ENCODE measurements at regions not wholly inside any gene's neighbourhood (a gene's known extent, or its start where the extent isn't known, plus 50 kb on each side); places are given as distances from the start of the nearest gene placed in this dataset.

GRCh38 chr11:26044389-26044788, 287.5 kb upstream of the ANO3 start:
- Mint-ChIP-seq H3K4me1 (ENCODE audit: low read depth) (no peaks in the 10 kb centered on the region), H3K4me3 (no peak overlapping the region), H3K36me3 (ENCODE audit: low read depth) (no peaks in the 10 kb centered on the region), H3K27me3 (ENCODE audit: low read depth) (no peaks in the 10 kb centered on the region), H3K27ac (no peak overlapping the region), H3K9me3 (peaks cover 8% of the 10 kb centered on the region)

DNA sequence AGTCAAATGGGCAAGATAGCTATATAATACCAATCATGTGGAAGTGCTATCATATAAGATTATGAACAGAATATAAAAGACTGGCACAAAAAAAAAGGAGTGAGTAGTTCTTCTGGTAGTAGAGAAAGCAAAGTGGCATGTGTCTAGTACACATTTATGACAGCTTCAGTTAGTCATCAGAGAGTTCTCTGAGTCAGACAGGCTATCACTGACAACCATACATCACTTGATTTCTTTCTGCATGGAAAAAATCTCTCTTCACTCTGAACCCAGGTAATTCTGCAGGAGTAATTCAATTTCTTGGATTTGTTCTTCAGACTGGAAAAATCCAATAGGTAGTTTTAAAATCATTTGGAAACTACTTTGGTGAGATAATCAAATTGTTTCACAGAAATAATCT, 286.8 kb upstream of the ANO3 start:
- Mint-ChIP-seq H3K4me1 (ENCODE audit: low read depth) (no peaks in the 10 kb centered on the region), H3K4me3 (no peak overlapping the region), H3K27ac (no peak overlapping the region), H3K27me3 (ENCODE audit: low read depth) (no peaks in the 10 kb centered on the region), H3K9me3 (peaks cover 8% of the 10 kb centered on the region), H3K36me3 (ENCODE audit: low read depth) (no peaks in the 10 kb centered on the region)

DNA sequence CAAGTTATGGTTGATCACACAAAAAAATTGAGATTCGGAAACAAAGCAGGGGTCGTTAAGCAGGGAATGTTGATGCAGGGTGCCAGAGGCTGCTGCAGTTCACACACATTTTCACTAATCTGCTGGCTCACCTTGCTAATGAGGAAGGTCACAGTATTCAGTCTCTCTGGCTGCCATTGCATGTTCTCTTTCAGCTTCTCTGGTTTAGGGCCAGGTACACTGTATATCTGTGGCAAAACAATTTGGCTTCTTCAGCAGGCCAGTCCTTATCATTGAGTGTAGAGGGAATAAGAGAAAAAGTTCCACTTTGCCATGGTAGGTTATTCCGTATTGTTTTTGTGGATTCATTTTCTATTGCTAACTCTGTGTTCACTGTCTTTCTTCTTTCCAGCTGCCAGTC, 283.7 kb upstream of the ANO3 start:
- no peak overlapping the region for H3K4me3 Mint-ChIP-seq
- H3K9me3 Mint-ChIP-seq: peaks cover 8% of the 10 kb centered on the region
- no peaks in the 10 kb centered on the region for H3K27me3 Mint-ChIP-seq (ENCODE audit: low read depth)
- H3K27ac Mint-ChIP-seq: no peak overlapping the region
- no peaks in the 10 kb centered on the region for H3K36me3 Mint-ChIP-seq (ENCODE audit: low read depth)
- H3K4me1 Mint-ChIP-seq (ENCODE audit: low read depth): no peaks in the 10 kb centered on the region

- no peak overlapping the region for H3K27ac Mint-ChIP-seq
- peaks cover under 1% of the 10 kb centered on the region for H3K9me3 Mint-ChIP-seq
- H3K36me3 Mint-ChIP-seq (ENCODE audit: low read depth): no peaks in the 10 kb centered on the region
- H3K4me3 Mint-ChIP-seq: no peak overlapping the region
- no peaks in the 10 kb centered on the region for H3K27me3 Mint-ChIP-seq (ENCODE audit: low read depth)
- H3K4me1 Mint-ChIP-seq (ENCODE audit: low read depth): no peaks in the 10 kb centered on the region
Measured at GRCh38 chr11:26053966-26054365, 278.0 kb upstream of the ANO3 start.

DNA sequence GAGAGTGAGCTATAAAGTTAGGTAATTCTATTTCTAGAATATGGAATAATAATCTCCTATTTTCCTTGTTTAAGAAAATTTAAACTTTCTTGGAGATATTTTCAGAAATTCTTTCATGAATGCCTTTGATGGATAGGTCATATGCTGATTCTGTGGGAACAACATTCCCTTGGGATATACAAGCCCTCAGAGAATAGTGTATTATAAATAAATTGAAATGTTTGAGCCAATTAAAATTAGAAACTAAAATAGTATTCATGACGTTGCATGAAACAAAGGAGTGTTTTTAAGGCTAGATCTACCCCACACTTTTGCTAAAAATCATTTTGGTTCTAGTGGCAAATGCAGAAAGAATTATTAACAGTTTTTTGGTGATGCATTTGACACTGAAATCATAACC, 269.3 kb upstream of the ANO3 start:
- H3K27ac Mint-ChIP-seq: no peak overlapping the region
- H3K27me3 Mint-ChIP-seq (ENCODE audit: low read depth): no peaks in the 10 kb centered on the region
- no peaks in the 10 kb centered on the region for H3K36me3 Mint-ChIP-seq (ENCODE audit: low read depth)
- peaks cover 11% of the 10 kb centered on the region for H3K9me3 Mint-ChIP-seq
- H3K4me3 Mint-ChIP-seq: no peak overlapping the region
- H3K4me1 Mint-ChIP-seq (ENCODE audit: low read depth): no peaks in the 10 kb centered on the region

- Mint-ChIP-seq H3K4me1 (ENCODE audit: low read depth) (no peaks in the 10 kb centered on the region), H3K9me3 (peaks cover 11% of the 10 kb centered on the region), H3K4me3 (no peak overlapping the region), H3K27ac (no peak overlapping the region), H3K27me3 (ENCODE audit: low read depth) (no peaks in the 10 kb centered on the region), H3K36me3 (ENCODE audit: low read depth) (no peaks in the 10 kb centered on the region)
Measured at GRCh38 chr11:26063915-26064314, 268.0 kb upstream of the ANO3 start.

GRCh38 chr11:26065944-26066343, 266.0 kb upstream of the ANO3 start:
- Mint-ChIP-seq H3K9me3 (peaks cover 14% of the 10 kb centered on the region), H3K27me3 (ENCODE audit: low read depth) (no peaks in the 10 kb centered on the region), H3K4me1 (ENCODE audit: low read depth) (no peaks in the 10 kb centered on the region), H3K36me3 (ENCODE audit: low read depth) (no peaks in the 10 kb centered on the region), H3K4me3 (no peak overlapping the region), H3K27ac (no peak overlapping the region)

DNA sequence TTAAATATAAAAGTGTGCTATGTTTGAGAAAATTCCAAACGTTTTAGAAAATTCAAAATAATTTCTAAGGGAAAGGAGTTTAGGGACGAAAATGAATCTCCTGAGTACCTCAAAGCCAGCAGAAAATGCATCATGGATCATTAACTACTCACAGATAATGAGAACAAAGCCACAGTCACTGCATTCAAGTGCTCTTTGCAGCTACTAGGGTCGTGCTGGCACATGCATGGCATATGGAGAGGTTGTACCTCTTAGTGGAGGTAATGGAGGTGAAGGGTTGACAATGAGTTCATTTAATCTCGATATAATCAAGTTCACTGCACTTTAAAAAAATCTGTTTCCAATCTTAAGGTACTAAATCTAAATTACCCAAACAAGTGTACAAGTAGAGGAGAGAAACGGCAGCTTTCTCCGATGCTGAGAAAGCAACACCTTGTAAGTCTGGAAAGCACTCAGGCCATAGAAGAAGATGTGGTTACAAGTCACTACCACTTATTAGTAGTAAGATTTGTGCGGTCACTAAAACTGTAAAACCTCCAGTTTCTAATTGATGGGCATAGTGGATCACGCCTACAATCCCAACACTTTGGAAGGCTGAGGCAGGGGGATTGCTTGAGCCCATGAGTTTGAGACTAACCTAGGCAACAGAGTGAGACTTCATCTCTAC, 261.1 kb upstream of the ANO3 start:
- Mint-ChIP-seq H3K4me3 (no peak overlapping the region), H3K27me3 (ENCODE audit: low read depth) (no peaks in the 10 kb centered on the region), H3K36me3 (ENCODE audit: low read depth) (no peaks in the 10 kb centered on the region), H3K4me1 (ENCODE audit: low read depth) (no peaks in the 10 kb centered on the region), H3K27ac (no peak overlapping the region), H3K9me3 (peaks cover 9% of the 10 kb centered on the region)

DNA sequence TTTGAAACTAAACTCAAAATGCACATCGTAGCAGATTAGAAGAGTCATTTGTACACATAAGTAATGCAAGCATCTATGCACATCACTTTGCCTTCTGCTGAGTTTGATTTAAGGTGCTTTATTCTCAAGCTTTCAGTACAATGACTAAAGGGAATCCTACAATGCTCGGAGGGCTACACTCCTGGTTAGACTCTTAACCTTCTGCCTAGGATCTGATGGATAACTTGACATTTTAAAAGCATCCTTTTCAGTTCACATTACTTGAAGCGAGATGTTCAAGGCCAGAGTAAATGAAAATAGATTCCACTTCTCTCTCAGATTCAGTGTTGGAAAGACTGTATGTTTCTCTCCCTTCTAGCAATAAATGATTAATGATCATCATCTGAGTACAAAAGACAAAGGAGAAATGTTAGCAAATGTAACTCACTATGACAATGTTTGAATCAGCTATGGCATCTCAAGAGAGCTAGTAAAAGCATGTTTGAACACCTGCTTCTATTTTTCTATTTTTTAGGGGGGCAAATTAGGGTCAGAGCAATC, 259.2 kb upstream of the ANO3 start:
- Mint-ChIP-seq H3K4me3 (no peak overlapping the region), H3K36me3 (ENCODE audit: low read depth) (no peaks in the 10 kb centered on the region), H3K4me1 (ENCODE audit: low read depth) (no peaks in the 10 kb centered on the region), H3K27me3 (ENCODE audit: low read depth) (no peaks in the 10 kb centered on the region), H3K9me3 (peaks cover 3% of the 10 kb centered on the region), H3K27ac (no peak overlapping the region)

DNA sequence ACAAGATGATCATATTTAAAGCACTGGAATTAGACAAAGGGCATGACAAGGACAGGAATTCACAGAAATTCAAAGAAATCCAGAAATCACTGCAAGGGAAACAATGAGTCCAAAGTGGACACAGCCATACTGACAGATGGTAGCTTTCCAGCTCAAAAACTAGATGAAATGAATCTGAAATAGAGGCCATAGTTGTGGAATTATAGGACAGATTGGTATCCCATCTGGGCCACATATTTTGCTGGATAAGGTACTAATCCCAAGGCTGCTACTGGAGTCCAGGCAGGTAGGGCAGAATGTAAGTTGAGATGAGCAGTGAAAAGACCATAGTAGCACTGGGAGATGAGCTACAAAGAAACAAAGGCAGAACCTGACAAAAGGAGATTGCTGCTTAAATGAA, 258.3 kb upstream of the ANO3 start:
- no peaks in the 10 kb centered on the region for H3K27me3 Mint-ChIP-seq (ENCODE audit: low read depth)
- H3K4me1 Mint-ChIP-seq (ENCODE audit: low read depth): no peaks in the 10 kb centered on the region
- no peak overlapping the region for H3K4me3 Mint-ChIP-seq
- no peak overlapping the region for H3K27ac Mint-ChIP-seq
- peaks cover 3% of the 10 kb centered on the region for H3K9me3 Mint-ChIP-seq
- H3K36me3 Mint-ChIP-seq (ENCODE audit: low read depth): no peaks in the 10 kb centered on the region

DNA sequence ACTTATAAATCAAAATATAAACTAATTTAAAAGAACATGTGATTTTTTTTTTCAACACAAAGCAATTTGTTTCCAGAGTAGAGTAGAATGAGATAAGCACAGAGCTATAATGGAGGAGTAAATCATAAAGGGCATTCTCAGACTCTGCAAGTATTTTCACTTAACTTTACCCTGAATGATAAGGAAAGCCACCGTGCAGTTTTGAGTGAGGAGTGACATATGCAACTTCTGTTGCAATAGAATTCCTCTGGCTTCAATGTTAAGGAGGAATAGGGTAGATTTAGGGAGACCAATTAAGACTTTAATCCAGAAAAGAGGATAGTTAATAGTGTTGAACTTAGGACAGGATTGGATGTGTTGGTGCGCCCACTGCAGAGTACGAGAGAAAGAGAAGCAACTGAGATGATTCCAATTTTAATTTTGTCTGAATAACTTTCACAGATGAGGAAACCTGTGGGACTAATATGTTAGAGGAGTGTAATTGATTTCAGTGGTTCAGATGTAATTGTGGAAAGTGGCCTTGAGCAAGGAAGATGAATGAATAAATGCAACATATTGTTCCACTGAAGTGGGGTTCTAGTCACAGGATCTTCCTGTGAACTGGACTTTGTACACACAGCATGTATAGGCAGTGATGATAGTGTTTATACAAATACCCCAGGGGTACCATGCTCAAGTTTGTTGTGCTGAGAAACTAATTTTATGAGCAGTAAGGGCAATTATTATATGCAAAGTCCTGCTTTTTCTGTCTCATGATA, 255.5 kb upstream of the ANO3 start:
- no peak overlapping the region for H3K27ac Mint-ChIP-seq
- no peaks in the 10 kb centered on the region for H3K27me3 Mint-ChIP-seq (ENCODE audit: low read depth)
- no peak overlapping the region for H3K4me3 Mint-ChIP-seq
- H3K36me3 Mint-ChIP-seq (ENCODE audit: low read depth): no peaks in the 10 kb centered on the region
- no peaks in the 10 kb centered on the region for H3K9me3 Mint-ChIP-seq
- no peaks in the 10 kb centered on the region for H3K4me1 Mint-ChIP-seq (ENCODE audit: low read depth)

- Mint-ChIP-seq H3K9me3 (peaks cover 4% of the 10 kb centered on the region), H3K36me3 (ENCODE audit: low read depth) (no peaks in the 10 kb centered on the region), H3K27me3 (ENCODE audit: low read depth) (no peaks in the 10 kb centered on the region), H3K4me1 (ENCODE audit: low read depth) (no peaks in the 10 kb centered on the region), H3K4me3 (no peak overlapping the region), H3K27ac (no peak overlapping the region)
Measured at GRCh38 chr11:26078231-26078821, 253.6 kb upstream of the ANO3 start.

- no peaks in the 10 kb centered on the region for H3K4me1 Mint-ChIP-seq (ENCODE audit: low read depth)
- no peaks in the 10 kb centered on the region for H3K36me3 Mint-ChIP-seq (ENCODE audit: low read depth)
- no peak overlapping the region for H3K4me3 Mint-ChIP-seq
- no peaks in the 10 kb centered on the region for H3K27me3 Mint-ChIP-seq (ENCODE audit: low read depth)
- H3K27ac Mint-ChIP-seq: no peak overlapping the region
- H3K9me3 Mint-ChIP-seq: peaks cover 4% of the 10 kb centered on the region
Measured at GRCh38 chr11:26084313-26084712, 247.6 kb upstream of the ANO3 start.

DNA sequence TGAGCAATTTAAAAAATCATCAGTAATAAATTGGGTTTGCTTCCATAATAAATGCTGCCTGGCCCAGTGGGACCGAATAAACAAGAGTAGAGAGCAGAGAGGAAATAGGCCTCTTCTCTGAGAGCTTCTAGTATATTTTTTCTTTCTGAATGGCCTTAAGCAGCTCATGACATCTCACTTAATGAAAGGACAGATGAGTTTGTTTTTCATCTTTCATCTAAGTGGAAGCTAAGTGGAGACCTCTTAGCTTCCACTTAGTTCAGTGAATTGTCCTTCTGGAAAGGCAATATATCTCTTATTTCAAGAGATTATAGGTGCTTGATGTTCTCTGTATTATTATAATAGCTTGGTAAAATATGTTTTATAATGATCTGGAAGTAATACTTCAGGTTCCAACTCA, 245.9 kb upstream of the ANO3 start:
- Mint-ChIP-seq H3K4me1 (ENCODE audit: low read depth) (no peaks in the 10 kb centered on the region), H3K4me3 (no peak overlapping the region), H3K9me3 (peaks cover 4% of the 10 kb centered on the region), H3K27ac (no peak overlapping the region), H3K27me3 (ENCODE audit: low read depth) (no peaks in the 10 kb centered on the region), H3K36me3 (ENCODE audit: low read depth) (no peaks in the 10 kb centered on the region)
